ENCODE measurements at regions not wholly inside any gene's neighbourhood (a gene's known extent, or its start where the extent isn't known, plus 50 kb on each side); places are given as distances from the start of the nearest gene placed in this dataset.
"Not testable (repeated sequence)": the region's sequence is repeated elsewhere in the genome, so short reads cannot be mapped to it uniquely, and the experiment has no call there.

DNA sequence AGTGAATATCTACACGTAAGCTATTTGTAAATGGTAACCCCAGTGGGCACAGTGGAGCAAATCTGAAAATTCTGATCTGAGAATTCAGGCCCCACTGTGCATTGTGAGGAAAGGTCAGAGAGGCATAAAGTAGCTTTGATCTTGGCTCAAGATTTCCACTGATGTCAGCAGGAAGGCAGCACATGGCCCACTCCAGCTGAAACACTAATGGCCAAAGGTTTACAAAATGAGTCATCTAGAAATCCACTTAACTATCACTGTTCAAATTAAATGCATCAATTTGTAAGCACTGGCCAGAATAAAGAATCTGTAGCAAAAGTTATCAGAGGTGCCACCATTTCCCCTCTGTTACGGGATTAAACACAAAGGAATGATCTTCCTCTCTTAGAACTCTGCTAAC is 191.6 kb downstream of the C9orf152 start:
- FAIRE-seq (no peak), ATAC-seq (no peak), DNase-seq (ENCODE audit: low spot score) (peak; percentile 18)
- no TSS peak for BruUV-seq (replicated peaks)
- ChIA-PET POLR2A (no interaction called here), CTCF (ENCODE audit: low intra/inter-chr PET ratio, low total read pairs) (no interaction called here)
- Histone ChIP-seq H2AFZ (ENCODE audit: low read length) (no peak overlapping the region), H3K9me3 (ENCODE audit: low read length) (no peaks in the 10 kb centered on the region), H3K36me3 (replicated peaks in 1 of 2; ENCODE audit: control insufficient read depth in 1 of 2, insufficient read depth in 2 of 2, low read length in 2 of 2) (no peaks in the 10 kb centered on the region), H3K4me1 (ENCODE audit: insufficient read depth, low read length) (peaks cover 7% of the 10 kb centered on the region; the same call in 1 of the 2 replicates), H3K27me3 (ENCODE audit: control insufficient read depth in 1 of 2, insufficient read depth in 2 of 2, low read length in 2 of 2) (no peaks in the 10 kb centered on the region), H4K20me1 (ENCODE audit: insufficient read depth, low read length) (no peaks in the 10 kb centered on the region), H3K4me2 (ENCODE audit: low read depth, low read length) (no peak overlapping the region), H3K79me2 (ENCODE audit: insufficient read depth, low read length) (no peaks in the 10 kb centered on the region), H3K9ac (ENCODE audit: insufficient read depth, low read depth, low read length) (no peak overlapping the region), H3K4me3 (replicated peaks in 1 of 3; ENCODE audit: insufficient read depth in 1 of 3, low read depth in 2 of 3, low read length in 3 of 3) (no peak overlapping the region), H3K27ac (ENCODE audit: extremely low read length, insufficient read depth, low read length) (no peak overlapping the region)
- intact Hi-C loops (cut with micrococcal nuclease; ENCODE audit: unreplicated experiment) = no loop called here
- in situ Hi-C loops (cut with HindIII; ENCODE audit: extremely low pct_ligation_motif_present, low pct_unique_long_range_greater_than_20kb) = no loop called here
- WGBS (ENCODE audit: low lambda C conversion rate) = 74% methylated on average over 2 of the region's 2 CpGs
- TF ChIP-seq RBM39 (IDR thresholded peaks at IDR 0.05; ENCODE audit: low read depth, low read length, poor library complexity, severe bottlenecking) (no peak), MAFK (conservative IDR thresholded peaks at IDR 0.05 in 1 of 2, IDR thresholded peaks at IDR 0.05 in 1 of 2; ENCODE audit: low read length in 2 of 2) (0 out of 4 replicates have a peak, but pooled peaks of 1 of the 2 experiments have one; percentile 16), ZNF17 (CRISPR knock-in tag; IDR thresholded peaks at IDR 0.05) (no peak), NAIF1 (CRISPR knock-in tag; IDR thresholded peaks at IDR 0.05; ENCODE audit: borderline replicate concordance) (no peak), ZNF841 (CRISPR knock-in tag; IDR thresholded peaks at IDR 0.05; ENCODE audit: borderline replicate concordance) (no peak), MAFF (IDR thresholded peaks at IDR 0.05; ENCODE audit: low read depth, low read length) (no peak), ZFY (CRISPR knock-in tag; IDR thresholded peaks at IDR 0.05) (no peak), HOXA3 (CRISPR knock-in tag; IDR thresholded peaks at IDR 0.05) (no peak), ZNF703 (CRISPR knock-in tag; IDR thresholded peaks at IDR 0.05; ENCODE audit: borderline replicate concordance) (no peak), NFE2 (CRISPR knock-in tag; IDR thresholded peaks at IDR 0.05) (no peak), IRX3 (CRISPR knock-in tag; IDR thresholded peaks at IDR 0.05; ENCODE audit: borderline replicate concordance, low read depth) (no peak), TCF7 (IDR thresholded peaks at IDR 0.05; ENCODE audit: low read depth) (peak; percentile 47; the same call in 1 of the 2 replicates)
- TF ChIP-seq, protein P1, sequence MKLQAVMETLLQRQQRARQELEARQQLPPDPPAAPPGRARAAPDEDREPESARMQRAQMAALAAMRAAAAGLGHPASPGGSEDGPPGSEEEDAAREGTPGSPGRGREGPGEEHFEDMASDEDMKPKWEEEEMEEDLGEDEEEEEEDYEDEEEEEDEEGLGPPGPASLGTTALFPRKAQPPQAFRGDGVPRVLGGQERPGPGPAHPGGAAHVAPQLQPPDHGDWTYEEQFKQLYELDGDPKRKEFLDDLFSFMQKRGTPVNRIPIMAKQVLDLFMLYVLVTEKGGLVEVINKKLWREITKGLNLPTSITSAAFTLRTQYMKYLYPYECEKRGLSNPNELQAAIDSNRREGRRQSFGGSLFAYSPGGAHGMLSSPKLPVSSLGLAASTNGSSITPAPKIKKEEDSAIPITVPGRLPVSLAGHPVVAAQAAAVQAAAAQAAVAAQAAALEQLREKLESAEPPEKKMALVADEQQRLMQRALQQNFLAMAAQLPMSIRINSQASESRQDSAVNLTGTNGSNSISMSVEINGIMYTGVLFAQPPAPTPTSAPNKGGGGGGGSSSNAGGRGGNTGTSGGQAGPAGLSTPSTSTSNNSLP (IDR thresholded peaks at IDR 0.05; ENCODE audit: low read depth, low read length) = 0 out of 2 replicates have a peak, but pooled peaks have one; percentile 20

DNA sequence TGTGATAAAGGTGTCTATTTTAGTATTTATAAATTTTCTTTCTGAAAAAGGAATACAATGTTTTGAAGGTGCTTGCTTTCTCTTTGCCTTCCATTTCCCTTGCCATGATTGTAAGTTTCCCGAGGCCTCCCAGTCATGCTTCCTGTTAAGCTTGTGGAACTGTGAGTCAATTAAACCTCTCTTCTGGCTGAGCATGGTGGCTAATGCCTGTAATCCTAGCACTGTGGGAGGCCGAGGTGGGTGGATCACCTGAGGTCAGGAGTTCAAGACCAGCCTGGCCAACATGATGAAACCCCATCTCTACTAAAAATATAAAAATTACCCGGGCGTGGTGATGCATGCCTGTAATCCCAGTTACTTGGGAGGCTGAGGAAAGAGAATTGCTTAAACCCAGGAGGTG is 187.7 kb downstream of the C9orf152 start:
- H2AFZ ChIP-seq (ENCODE audit: low read length); intact Hi-C loops (cut with micrococcal nuclease; ENCODE audit: unreplicated experiment); POLR2A ChIA-PET; H3K9me3 ChIP-seq (ENCODE audit: low read length); FAIRE-seq; H3K4me1 ChIP-seq (ENCODE audit: insufficient read depth, low read length); ATAC-seq; BruUV-seq (replicated peaks); H3K4me3 ChIP-seq (replicated peaks in 1 of 3; ENCODE audit: insufficient read depth in 1 of 3, low read depth in 2 of 3, low read length in 3 of 3); DNase-seq (ENCODE audit: low spot score); H3K4me2 ChIP-seq (ENCODE audit: low read depth, low read length); H3K36me3 ChIP-seq (replicated peaks in 1 of 2; ENCODE audit: control insufficient read depth in 1 of 2, insufficient read depth in 2 of 2, low read length in 2 of 2); in situ Hi-C loops (cut with HindIII; ENCODE audit: extremely low pct_ligation_motif_present, low pct_unique_long_range_greater_than_20kb); H3K79me2 ChIP-seq (ENCODE audit: insufficient read depth, low read length); H3K27me3 ChIP-seq (ENCODE audit: control insufficient read depth in 1 of 2, insufficient read depth in 2 of 2, low read length in 2 of 2); H3K9ac ChIP-seq (ENCODE audit: insufficient read depth, low read depth, low read length); H4K20me1 ChIP-seq (ENCODE audit: insufficient read depth, low read length); CTCF ChIA-PET (ENCODE audit: low intra/inter-chr PET ratio, low total read pairs); H3K27ac ChIP-seq (ENCODE audit: extremely low read length, insufficient read depth, low read length): not testable (repeated sequence)
- 26% methylated on average over 4 of the region's 4 CpGs for WGBS (ENCODE audit: low lambda C conversion rate)
